ENCODE measurements at regions not wholly inside any gene's neighbourhood (a gene's known extent, or its start where the extent isn't known, plus 50 kb on each side); places are given as distances from the start of the nearest gene placed in this dataset.

- no peak for DNase-seq (ENCODE audit: low spot score)
Observed at GRCh38 chr15:77557564-77557963, 75.1 kb downstream of the LINGO1 start.

GRCh38 chr15:77557144-77557543 is 75.6 kb downstream of the LINGO1 start:
- no peak for DNase-seq (ENCODE audit: low spot score)

GRCh38 chr15:77556622-77557021 is 76.1 kb downstream of the LINGO1 start:
- no peak for DNase-seq (ENCODE audit: low spot score)

GRCh38 chr15:77555232-77555631 is 77.5 kb downstream of the LINGO1 start:
- DNase-seq (ENCODE audit: low spot score), result no peak

GRCh38 chr15:77554306-77555080 is 78.2 kb downstream of the LINGO1 start:
- no peak for DNase-seq (ENCODE audit: low spot score)

- no peak for DNase-seq (ENCODE audit: low spot score)
Observed at GRCh38 chr15:77553695-77554094, 79.0 kb downstream of the LINGO1 start.

DNA sequence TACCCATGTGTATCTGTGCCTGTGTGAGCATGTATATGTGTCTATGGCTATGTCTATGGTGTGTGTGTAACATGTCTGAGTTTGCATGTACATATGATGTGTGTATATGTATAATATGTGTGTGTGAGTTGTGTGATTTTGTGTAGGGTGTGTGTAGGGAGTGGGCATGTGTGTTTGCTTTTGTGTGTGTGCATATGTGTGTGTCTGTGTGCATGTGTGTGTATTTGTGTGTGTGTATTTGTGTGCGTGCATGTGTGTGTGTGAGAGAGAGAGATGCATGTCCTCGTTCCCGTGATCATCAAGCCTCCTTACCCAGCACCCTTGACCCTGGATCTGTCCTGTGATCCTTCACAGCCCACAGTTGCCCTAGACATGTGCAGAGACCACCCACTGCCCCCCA is 79.5 kb downstream of the LINGO1 start:
- DNase-seq (ENCODE audit: low spot score), result no peak

DNA sequence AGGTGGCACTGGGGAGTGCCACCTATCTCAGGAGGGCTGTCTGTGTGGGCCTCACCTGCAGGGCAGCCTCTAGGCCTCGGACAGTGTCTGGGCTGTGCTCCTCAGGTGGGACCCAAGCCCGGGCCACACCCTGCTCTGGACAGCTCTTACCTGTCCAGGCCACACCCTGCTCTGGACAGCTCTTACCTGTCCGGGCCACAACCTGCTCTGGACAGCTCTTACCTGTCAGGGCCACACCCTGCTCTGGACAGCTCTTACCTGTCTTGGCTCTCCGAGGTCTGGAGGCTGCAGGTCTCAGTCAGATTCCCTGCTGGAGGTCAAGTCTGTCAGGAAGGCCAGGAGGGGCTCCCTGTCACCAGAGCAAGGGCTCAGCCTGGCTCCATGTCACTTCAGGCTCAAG is 80.6 kb downstream of the LINGO1 start:
- DNase-seq (ENCODE audit: low spot score), result no peak

GRCh38 chr15:77550301-77551251 is 82.1 kb downstream of the LINGO1 start:
- DNase-seq (ENCODE audit: low spot score), result no peak

DNA sequence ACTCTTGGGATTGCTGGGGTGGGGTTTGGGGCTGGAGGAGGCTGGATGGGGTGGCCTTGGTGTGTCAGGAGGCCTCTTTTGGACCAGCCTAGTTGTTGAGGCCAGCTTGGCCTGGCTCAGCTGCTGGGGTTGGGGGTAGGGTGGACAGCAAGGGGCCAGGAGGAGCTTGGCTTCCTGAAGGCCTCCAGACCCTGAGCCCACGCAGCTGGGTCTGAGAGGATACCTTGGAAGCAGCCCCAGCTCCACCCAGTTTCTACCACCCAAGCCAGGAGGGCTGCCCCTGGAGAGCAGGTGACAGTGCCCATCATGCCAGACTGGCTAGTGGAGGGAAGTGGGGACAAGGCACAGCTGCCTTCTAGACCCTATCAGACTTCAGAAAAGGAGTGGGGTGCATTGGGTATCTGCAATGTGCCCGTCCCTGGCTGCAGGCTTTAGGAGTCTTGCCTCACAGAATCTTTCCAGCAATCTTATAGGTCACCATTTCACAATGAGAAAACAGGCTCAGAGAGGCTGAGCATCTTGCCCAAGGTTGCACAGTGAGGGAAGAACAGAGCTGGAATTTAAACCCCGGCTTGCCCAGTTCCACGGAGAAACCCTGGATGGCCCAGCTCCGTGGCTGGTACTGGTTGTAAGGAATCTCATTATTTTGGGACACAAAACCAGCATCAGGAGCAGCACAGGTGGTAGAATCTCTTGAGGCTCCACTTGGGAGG is 83.0 kb downstream of the LINGO1 start:
- DNase-seq (ENCODE audit: low spot score), result no peak

DNA sequence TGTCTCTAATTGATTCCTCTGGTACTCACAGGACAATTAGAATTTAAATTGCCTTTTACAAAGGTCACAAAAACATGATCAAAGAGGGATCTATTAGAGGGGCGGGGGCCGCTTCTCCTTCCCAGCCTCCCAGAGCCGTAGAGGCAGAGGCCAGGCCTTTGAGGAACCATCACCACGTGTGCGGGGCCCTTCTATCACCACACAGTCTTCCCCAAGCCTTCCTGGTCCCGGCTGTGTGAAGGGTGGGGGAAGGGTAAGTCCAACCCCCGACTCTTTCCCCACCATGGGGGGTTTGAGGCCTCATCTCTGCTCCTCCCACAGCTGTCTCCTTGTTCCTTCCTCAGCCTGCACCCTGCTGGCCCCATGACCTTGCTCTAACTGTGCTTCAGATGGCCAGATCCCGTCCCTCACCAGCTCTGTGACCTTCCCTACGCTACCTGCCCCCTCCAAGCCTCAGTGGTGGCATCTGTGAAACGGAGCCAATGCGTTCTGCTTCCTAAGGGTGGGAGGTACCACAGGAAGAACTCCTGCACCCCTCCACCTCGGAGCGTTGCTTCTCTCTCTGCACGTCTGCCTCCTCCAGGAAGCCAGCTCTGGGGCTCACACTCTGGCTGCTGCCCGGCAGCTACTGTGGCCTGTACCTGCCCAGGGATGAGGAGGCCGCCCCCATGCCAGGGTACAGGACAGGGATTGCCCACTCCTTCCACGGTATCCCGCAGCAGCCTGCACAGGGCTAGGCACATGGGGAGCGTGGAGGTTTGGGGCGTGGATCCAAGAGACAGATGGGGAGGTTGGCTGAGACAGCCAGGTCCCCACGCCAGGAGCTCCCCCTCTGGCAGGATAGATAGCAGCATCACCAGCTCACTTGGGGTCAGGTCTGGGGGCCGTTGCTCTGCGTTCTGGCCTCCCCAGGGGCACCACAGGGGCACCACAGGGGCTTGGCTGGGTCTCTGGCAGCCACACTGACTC is 83.8 kb downstream of the LINGO1 start:
- no peak for DNase-seq (ENCODE audit: low spot score)

DNA sequence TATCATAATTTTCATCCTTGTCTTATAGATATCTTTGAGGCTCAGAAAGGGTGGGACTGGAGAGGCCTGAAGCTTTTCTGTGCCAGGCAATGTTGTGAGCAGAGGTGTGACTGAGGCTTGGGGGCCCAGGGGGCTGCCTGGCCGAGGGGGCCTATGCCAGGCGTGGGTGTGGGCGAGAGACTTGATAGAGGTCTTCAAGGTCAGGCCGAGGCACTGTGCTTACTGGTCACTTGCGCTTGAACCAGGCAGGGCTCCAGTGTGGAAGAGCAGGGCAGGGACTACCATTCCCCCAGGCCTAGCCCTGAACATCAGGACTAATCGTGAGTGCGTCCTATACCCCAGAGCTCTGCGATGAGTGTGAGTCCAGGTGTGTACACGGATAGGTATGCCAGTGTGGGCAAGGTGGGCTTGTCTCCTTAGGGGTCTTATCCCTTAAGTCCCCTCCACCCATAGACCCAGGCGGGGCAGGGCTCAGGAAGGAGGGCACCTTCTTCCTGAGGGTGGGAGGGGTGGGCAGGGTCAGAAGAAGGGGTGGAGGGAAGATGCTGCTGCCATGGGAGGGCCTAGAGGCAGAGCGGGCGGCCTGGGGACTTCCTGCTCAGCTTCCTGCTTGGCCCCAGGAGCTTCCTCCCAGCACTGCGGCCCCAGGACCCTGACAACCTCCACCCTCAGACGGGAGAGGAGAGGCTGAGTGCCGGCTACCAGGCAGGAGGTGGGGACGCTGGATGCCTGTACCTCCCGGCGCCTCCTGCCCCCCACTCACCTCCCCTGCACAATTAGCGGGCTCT is 84.7 kb downstream of the LINGO1 start:
- no peak for DNase-seq (ENCODE audit: low spot score)

DNA sequence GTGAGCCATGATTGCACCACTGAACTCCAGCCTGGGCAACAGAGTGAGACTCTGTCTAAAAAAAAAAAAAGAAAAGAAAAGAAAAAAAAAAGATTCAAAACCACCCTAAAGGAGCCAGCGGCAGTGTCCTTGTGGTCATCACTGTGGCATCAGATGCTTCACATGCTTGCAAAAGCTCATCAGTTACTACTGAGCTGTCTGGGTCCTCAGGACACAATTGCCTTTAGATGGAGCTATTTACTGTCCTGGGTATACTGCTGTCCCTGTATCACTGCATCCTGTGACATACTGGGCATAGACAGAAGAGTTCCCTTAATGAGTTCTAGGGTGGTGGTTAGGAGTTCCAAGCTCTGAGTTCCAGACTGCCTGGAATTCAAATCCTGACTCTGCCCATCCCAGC is 85.8 kb downstream of the LINGO1 start:
- no peak for DNase-seq (ENCODE audit: low spot score)

DNA sequence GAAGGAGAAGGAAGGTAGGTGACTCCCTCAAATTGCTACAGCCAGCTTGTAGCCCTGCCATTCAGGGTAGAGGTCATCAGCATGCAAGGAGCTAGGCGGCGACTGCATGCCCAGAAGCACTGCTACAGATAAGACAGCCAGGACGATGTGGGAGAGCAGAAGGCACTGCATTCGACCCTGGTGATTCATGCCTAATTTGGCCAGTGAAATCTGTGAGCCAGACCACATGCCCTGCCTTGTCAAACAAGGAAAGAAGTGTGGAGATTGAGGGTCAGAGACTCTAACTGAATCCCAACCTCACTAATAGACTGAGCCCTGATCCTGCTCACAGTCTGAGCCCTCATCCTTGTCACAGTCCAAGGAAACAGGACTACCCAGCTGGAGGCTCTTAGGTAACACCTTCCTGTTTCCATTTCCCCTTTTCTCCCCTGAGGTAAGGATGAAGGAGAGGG is 86.6 kb downstream of the LINGO1 start:
- no peak for DNase-seq (ENCODE audit: low spot score)

DNA sequence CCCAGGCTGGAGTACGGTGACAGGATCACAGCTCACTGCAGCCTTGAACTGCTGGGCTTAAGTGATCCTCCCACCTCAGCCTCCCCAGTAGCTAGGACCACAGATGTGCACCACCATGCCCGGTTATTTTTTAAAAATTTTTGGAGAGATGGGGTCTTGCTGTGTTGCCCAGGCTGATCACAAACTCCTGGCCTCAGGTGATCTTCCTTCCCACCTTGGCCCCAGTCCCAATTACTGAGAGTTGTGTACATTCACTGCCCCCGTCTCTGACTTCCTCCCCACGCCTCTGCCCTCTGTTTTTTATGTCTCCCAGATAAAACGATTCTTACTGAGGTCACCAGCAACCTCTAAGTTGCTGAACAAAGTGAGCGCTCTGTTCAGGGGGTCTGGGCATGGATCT is 87.7 kb downstream of the LINGO1 start:
- no peak for DNase-seq (ENCODE audit: low spot score)

- no peak for DNase-seq (ENCODE audit: low spot score)
Observed at GRCh38 chr15:77544162-77544561, 88.5 kb downstream of the LINGO1 start.

- DNase-seq (ENCODE audit: low spot score), result peak; percentile 94
Observed at GRCh38 chr15:77543159-77543882, 89.4 kb downstream of the LINGO1 start.

DNA sequence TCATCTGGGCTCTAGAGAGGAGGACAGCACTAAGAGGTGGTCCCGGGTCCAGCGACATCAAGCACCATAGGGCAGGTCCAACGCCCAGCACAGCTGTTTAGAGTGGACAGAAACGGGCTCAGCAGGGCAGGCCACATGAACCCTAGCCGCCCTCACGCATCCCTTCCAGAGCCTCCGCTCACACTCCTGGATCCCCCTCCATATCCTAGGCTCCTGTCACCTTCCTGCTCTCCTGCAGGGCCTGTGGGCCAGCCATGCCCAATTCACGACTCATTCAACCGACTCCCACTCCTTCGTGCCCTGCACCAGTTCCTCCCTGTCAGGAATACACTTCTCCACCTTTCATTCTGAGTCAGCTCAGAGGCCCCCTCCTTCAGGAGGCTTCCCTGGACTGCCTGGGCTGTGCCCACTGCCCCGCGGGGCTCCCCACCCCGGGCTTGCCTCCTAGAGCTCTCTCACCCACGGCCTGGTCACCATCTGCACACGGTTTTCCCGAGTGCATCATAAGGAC is 90.2 kb downstream of the LINGO1 start:
- no peak for DNase-seq (ENCODE audit: low spot score)
